ENCODE measurements at regions not wholly inside any gene's neighbourhood (a gene's known extent, or its start where the extent isn't known, plus 50 kb on each side); places are given as distances from the start of the nearest gene placed in this dataset.

DNA sequence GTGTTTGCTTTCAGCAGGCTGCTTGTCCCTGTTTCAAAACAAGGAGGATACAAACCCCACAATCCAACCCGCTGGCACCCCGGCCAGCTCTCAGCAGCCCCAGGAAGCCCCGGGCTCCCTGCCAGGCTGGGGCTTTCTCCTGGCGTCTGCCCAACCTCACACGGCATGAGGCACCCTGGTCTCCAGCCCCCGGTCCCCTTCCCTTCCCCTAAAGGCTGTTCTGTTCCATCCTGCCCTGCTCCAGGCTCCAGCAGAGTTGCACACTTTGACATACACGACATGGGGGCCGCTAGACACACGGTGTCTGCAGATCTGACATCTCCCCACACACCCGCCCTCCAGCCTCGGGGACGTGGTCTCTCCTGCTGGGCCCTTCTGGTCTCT is 107.7 kb upstream of the ADRA2C start:
- Histone ChIP-seq H3K79me2 (ENCODE audit: low read length) (no peaks in the 10 kb centered on the region), H4K20me1 (ENCODE audit: insufficient read depth, low read length) (no peaks in the 10 kb centered on the region), H2AFZ (ENCODE audit: low read length) (no peak overlapping the region), H3K9me3 (replicated peaks; ENCODE audit: insufficient read depth, low read length) (no peaks in the 10 kb centered on the region), H3K4me2 (ENCODE audit: low read depth, low read length) (no peak overlapping the region), H3K4me3 (ENCODE audit: low read length) (no peak overlapping the region), H3K4me1 (ENCODE audit: low read length) (no peaks in the 10 kb centered on the region), H3F3A (ENCODE audit: insufficient read depth, low read length) (no peaks in the 10 kb centered on the region), H3K27me3 (replicated peaks; ENCODE audit: insufficient read depth, low read length) (peaks cover 97% of the 10 kb centered on the region), H3K9ac (ENCODE audit: low read length) (no peak overlapping the region), H3K36me3 (replicated peaks; ENCODE audit: insufficient read depth, low read length) (no peaks in the 10 kb centered on the region), H3K27ac (ENCODE audit: low read length) (no peak overlapping the region), H3K9me2 (replicated peaks; ENCODE audit: insufficient read depth, low read length) (no peaks in the 10 kb centered on the region)
- TF ChIP-seq EZH2 (optimal IDR thresholded peaks at IDR 0.05; ENCODE audit: low read depth, low read length): no peak
- TF ChIP-seq, protein P1, sequence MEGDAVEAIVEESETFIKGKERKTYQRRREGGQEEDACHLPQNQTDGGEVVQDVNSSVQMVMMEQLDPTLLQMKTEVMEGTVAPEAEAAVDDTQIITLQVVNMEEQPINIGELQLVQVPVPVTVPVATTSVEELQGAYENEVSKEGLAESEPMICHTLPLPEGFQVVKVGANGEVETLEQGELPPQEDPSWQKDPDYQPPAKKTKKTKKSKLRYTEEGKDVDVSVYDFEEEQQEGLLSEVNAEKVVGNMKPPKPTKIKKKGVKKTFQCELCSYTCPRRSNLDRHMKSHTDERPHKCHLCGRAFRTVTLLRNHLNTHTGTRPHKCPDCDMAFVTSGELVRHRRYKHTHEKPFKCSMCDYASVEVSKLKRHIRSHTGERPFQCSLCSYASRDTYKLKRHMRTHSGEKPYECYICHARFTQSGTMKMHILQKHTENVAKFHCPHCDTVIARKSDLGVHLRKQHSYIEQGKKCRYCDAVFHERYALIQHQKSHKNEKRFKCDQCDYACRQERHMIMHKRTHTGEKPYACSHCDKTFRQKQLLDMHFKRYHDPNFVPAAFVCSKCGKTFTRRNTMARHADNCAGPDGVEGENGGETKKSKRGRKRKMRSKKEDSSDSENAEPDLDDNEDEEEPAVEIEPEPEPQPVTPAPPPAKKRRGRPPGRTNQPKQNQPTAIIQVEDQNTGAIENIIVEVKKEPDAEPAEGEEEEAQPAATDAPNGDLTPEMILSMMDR (IDR thresholded peaks at IDR 0.05; ENCODE audit: low read length): no peak
- TF ChIP-seq EZH2phosphoT487 (IDR thresholded peaks at IDR 0.05; ENCODE audit: low read length): no peak
- DNase-seq: no peak

DNA sequence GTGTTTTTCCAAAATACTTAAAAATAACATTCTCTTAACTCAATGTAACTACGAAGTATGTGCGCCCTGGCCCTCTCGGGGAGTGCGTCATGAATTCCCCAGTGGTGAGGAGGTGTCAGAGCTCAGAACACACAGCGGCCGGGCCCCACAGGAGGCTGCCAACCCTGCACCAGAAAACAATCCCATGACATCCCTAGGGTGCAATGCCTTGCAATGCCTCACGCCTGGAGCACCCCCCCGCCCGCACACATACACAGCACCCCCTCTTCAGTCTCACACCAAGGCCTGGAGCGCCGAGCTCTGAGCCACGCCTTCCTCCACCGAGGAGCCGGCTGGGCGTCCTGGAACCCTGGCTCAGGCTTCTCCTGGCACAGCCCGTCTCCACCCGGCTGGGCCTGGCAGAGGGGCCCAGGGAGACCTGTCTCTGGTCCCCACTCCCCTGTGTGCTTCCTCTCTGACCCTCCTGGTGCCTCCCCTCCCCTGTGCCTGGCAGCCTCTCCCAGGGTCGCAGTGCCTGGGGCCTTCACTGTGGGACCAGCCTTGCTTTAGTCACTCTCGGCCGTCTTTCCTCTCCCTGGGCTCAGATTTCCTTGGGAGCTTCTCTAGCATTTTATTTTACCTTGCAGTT is 108.2 kb upstream of the ADRA2C start:
- Histone ChIP-seq H4K20me1 (ENCODE audit: insufficient read depth, low read length) (no peaks in the 10 kb centered on the region), H3K4me2 (ENCODE audit: low read depth, low read length) (no peak overlapping the region), H3K27ac (ENCODE audit: low read length) (no peak overlapping the region), H3K4me3 (ENCODE audit: low read length) (no peak overlapping the region), H3K79me2 (ENCODE audit: low read length) (no peaks in the 10 kb centered on the region), H3K9me3 (replicated peaks; ENCODE audit: insufficient read depth, low read length) (no peaks in the 10 kb centered on the region), H3K27me3 (replicated peaks; ENCODE audit: insufficient read depth, low read length) (peaks cover 97% of the 10 kb centered on the region), H2AFZ (ENCODE audit: low read length) (no peak overlapping the region), H3K36me3 (replicated peaks; ENCODE audit: insufficient read depth, low read length) (no peaks in the 10 kb centered on the region), H3K9me2 (replicated peaks; ENCODE audit: insufficient read depth, low read length) (no peaks in the 10 kb centered on the region), H3F3A (ENCODE audit: insufficient read depth, low read length) (no peaks in the 10 kb centered on the region), H3K9ac (ENCODE audit: low read length) (no peak overlapping the region), H3K4me1 (ENCODE audit: low read length) (no peaks in the 10 kb centered on the region)
- no peak for TF ChIP-seq EZH2 (optimal IDR thresholded peaks at IDR 0.05; ENCODE audit: low read depth, low read length)
- no peak for TF ChIP-seq EZH2phosphoT487 (IDR thresholded peaks at IDR 0.05; ENCODE audit: low read length)
- TF ChIP-seq, protein P1 (IDR thresholded peaks at IDR 0.05; ENCODE audit: low read length): no peak
- DNase-seq: no peak

DNA sequence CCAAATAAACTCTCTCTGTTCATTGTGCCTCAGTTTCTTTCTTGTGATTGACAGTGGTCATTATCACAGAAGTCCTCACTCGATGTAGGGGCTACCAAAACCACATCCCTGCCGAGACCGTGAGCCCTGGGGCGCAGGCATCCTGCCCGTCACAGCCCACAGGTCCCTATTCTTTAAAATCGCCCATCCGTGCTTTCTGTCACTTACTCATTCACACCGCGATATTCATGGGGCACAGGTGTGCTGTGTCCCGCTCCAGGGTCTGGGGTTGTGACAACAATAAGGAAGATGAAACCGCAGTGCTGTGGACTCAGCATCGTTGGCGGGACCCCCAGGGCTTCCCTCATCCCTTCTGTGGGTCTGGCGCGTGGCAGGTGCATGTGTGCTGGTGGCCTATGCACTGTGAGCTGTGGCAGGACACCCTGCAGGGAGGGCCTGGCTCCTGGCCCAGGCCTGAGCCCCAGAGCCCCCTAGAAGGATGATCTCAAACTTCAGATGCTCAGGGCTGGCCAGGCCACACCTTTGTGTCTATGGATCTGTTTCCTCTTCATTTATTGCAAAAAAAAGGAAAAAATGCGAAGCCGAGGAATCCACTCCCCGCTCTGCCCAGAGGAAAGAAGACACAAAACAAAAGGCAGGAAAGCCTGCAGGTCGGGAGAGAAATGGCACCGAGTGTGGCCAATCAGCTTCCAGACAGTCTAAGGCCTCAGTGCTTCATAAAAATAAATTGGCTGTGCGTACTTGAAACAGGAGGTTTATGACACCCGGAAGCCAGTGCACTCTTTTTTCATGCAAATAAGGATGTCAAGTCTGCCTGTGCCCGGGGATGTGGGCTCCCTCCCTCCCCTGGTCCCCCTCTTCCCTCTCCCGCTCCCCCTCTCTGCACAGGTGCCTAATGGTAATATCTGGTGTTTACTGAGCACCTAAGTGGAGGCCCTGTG is 109.5 kb upstream of the ADRA2C start:
- Histone ChIP-seq H3K4me1 (ENCODE audit: low read length) (no peaks in the 10 kb centered on the region), H3K9me2 (replicated peaks; ENCODE audit: insufficient read depth, low read length) (no peaks in the 10 kb centered on the region), H3K36me3 (replicated peaks; ENCODE audit: insufficient read depth, low read length) (no peaks in the 10 kb centered on the region), H3K79me2 (ENCODE audit: low read length) (no peaks in the 10 kb centered on the region), H4K20me1 (ENCODE audit: insufficient read depth, low read length) (no peaks in the 10 kb centered on the region), H3F3A (ENCODE audit: insufficient read depth, low read length) (no peaks in the 10 kb centered on the region), H3K4me3 (ENCODE audit: low read length) (no peak overlapping the region), H3K4me2 (ENCODE audit: low read depth, low read length) (no peak overlapping the region), H3K27me3 (replicated peaks; ENCODE audit: insufficient read depth, low read length) (peaks cover 98% of the 10 kb centered on the region), H3K9me3 (replicated peaks; ENCODE audit: insufficient read depth, low read length) (no peaks in the 10 kb centered on the region), H3K27ac (ENCODE audit: low read length) (no peak overlapping the region), H3K9ac (ENCODE audit: low read length) (no peak overlapping the region), H2AFZ (ENCODE audit: low read length) (no peak overlapping the region)
- no peak for DNase-seq
- TF ChIP-seq EZH2phosphoT487 (IDR thresholded peaks at IDR 0.05; ENCODE audit: low read length) (no peak), EZH2 (optimal IDR thresholded peaks at IDR 0.05; ENCODE audit: low read depth, low read length) (no peak)
- TF ChIP-seq, protein P1 (IDR thresholded peaks at IDR 0.05; ENCODE audit: low read length): no peak
